ENCODE measurements at regions not wholly inside any gene's neighbourhood (a gene's known extent, or its start where the extent isn't known, plus 50 kb on each side); places are given as distances from the start of the nearest gene placed in this dataset.
"Not testable (repeated sequence)": the region's sequence is repeated elsewhere in the genome, so short reads cannot be mapped to it uniquely, and the experiment has no call there.

- DNase-seq (ENCODE audit: low read depth), result no peak
These were observed 276.8 kb upstream of the PFKP start for GRCh38 chr10:2790396-2791188.

GRCh38 chr10:2786251-2786650 lies 281.1 kb upstream of the PFKP start:
- DNase-seq (ENCODE audit: low read depth), result no peak

GRCh38 chr10:2784766-2785165 lies 282.6 kb upstream of the PFKP start:
- no peak for DNase-seq (ENCODE audit: low read depth)

- no peak for DNase-seq (ENCODE audit: low read depth)
These were observed 284.4 kb upstream of the PFKP start for GRCh38 chr10:2782950-2783349.

- no peak for DNase-seq (ENCODE audit: low read depth)
These were observed 285.1 kb upstream of the PFKP start for GRCh38 chr10:2782265-2782664.

GRCh38 chr10:2777666-2778355 lies 289.5 kb upstream of the PFKP start:
- DNase-seq (ENCODE audit: low read depth), result no peak

- DNase-seq (ENCODE audit: low read depth), result no peak
These were observed 294.3 kb upstream of the PFKP start for GRCh38 chr10:2772816-2773631.

GRCh38 chr10:2772135-2772534 lies 295.2 kb upstream of the PFKP start:
- no peak for DNase-seq (ENCODE audit: low read depth)

- DNase-seq (ENCODE audit: low read depth), result not testable (repeated sequence)
These were observed 300.1 kb upstream of the PFKP start for GRCh38 chr10:2767293-2767692.

- DNase-seq (ENCODE audit: low read depth), result no peak
These were observed 305.4 kb upstream of the PFKP start for GRCh38 chr10:2761971-2762370.

GRCh38 chr10:2761311-2761710 lies 306.0 kb upstream of the PFKP start:
- no peak for DNase-seq (ENCODE audit: low read depth)

GRCh38 chr10:2760736-2761135 lies 306.6 kb upstream of the PFKP start:
- no peak for DNase-seq (ENCODE audit: low read depth)

- no peak for DNase-seq (ENCODE audit: low read depth)
These were observed 308.1 kb upstream of the PFKP start for GRCh38 chr10:2759233-2759632.

- DNase-seq (ENCODE audit: low read depth), result no peak
These were observed 312.4 kb upstream of the PFKP start for GRCh38 chr10:2754943-2755342.

GRCh38 chr10:2748287-2748686 lies 319.1 kb upstream of the PFKP start:
- no peak for DNase-seq (ENCODE audit: low read depth)

GRCh38 chr10:2746638-2747037 lies 320.7 kb upstream of the PFKP start:
- DNase-seq (ENCODE audit: low read depth), result no peak

- DNase-seq (ENCODE audit: low read depth), result no peak
These were observed 321.7 kb upstream of the PFKP start for GRCh38 chr10:2745666-2746065.

- DNase-seq (ENCODE audit: low read depth), result no peak
These were observed 322.7 kb upstream of the PFKP start for GRCh38 chr10:2744547-2745200.

- no peak for DNase-seq (ENCODE audit: low read depth)
These were observed 332.7 kb upstream of the PFKP start for GRCh38 chr10:2734603-2735002.

- DNase-seq (ENCODE audit: low read depth), result no peak
These were observed 333.9 kb upstream of the PFKP start for GRCh38 chr10:2733278-2733963.

- no peak for DNase-seq (ENCODE audit: low read depth)
These were observed 335.4 kb upstream of the PFKP start for GRCh38 chr10:2731940-2732339.

GRCh38 chr10:2729197-2729596 lies 338.2 kb upstream of the PFKP start:
- no peak for DNase-seq (ENCODE audit: low read depth)
